ENCODE measurements at regions not wholly inside any gene's neighbourhood (a gene's known extent, or its start where the extent isn't known, plus 50 kb on each side); places are given as distances from the start of the nearest gene placed in this dataset.
"Not testable (repeated sequence)": the region's sequence is repeated elsewhere in the genome, so short reads cannot be mapped to it uniquely, and the experiment has no call there.

- no peak for DNase-seq (ENCODE audit: extremely low read depth, low read depth)
Observed at GRCh38 chr2:33706410-33706809, 107.3 kb upstream of the FAM98A start.

GRCh38 chr2:33704406-33704855, 105.3 kb upstream of the FAM98A start:
- DNase-seq (ENCODE audit: extremely low read depth, low read depth) = no peak
- TF ChIP-seq, protein P1, sequence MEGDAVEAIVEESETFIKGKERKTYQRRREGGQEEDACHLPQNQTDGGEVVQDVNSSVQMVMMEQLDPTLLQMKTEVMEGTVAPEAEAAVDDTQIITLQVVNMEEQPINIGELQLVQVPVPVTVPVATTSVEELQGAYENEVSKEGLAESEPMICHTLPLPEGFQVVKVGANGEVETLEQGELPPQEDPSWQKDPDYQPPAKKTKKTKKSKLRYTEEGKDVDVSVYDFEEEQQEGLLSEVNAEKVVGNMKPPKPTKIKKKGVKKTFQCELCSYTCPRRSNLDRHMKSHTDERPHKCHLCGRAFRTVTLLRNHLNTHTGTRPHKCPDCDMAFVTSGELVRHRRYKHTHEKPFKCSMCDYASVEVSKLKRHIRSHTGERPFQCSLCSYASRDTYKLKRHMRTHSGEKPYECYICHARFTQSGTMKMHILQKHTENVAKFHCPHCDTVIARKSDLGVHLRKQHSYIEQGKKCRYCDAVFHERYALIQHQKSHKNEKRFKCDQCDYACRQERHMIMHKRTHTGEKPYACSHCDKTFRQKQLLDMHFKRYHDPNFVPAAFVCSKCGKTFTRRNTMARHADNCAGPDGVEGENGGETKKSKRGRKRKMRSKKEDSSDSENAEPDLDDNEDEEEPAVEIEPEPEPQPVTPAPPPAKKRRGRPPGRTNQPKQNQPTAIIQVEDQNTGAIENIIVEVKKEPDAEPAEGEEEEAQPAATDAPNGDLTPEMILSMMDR (IDR thresholded peaks at IDR 0.05; ENCODE audit: low read depth, low read length) = no peak

More at GRCh38 chr2:33706410-33706809, 107.3 kb upstream of the FAM98A start:
- TF ChIP-seq, protein P1 (IDR thresholded peaks at IDR 0.05; ENCODE audit: low read depth, low read length) = no peak

DNA sequence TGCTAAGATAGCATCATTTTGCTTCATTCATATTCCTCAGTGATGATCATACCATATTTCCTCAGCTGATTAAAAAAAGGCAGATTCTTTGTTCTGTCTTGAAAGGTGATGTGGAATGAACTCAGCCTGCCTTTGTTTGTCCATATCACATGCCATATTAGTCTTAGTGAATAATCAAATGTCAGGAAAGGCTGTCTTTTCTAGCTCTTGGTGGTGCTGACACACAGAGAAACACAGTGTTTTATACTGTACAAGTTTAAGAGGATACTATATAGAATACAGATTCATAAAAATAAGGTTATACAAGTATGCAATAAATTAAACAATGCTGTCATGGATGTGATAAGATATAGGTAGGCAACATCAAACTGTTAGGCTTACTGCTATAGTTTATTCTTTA, 97.1 kb upstream of the FAM98A start:
- TF ChIP-seq, protein P1 (IDR thresholded peaks at IDR 0.05; ENCODE audit: low read depth, low read length) = no peak

GRCh38 chr2:33694904-33695303, 95.8 kb upstream of the FAM98A start:
- DNase-seq (ENCODE audit: extremely low read depth, low read depth) = no peak
- TF ChIP-seq, protein P1 (IDR thresholded peaks at IDR 0.05; ENCODE audit: low read depth, low read length) = no peak

More for the DNA sequence above, 97.1 kb upstream of the FAM98A start:
- DNase-seq (ENCODE audit: extremely low read depth, low read depth) = no peak

GRCh38 chr2:33690686-33691085, 91.6 kb upstream of the FAM98A start:
- not testable (repeated sequence) for DNase-seq (ENCODE audit: extremely low read depth, low read depth)

DNA sequence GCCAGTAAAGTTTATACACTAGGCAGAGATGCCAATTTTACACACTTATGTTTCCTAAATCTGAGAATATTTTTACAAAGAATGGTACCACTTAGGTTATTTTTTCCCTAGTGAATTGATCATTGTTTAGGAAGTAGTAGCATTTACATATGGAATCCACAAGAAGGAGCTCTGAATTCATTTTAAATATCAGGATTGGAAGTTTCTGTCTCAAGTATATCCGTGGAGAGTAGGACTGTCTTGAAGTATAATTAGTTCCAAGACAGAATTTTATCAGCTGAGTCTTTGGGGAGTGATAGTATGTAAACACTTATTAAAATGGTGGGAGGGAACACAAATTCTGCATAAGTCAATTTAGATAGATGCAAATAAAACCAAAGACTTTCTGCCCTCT, 82.3 kb upstream of the FAM98A start:
- no peak for DNase-seq (ENCODE audit: extremely low read depth, low read depth)
- TF ChIP-seq, protein P1 (IDR thresholded peaks at IDR 0.05; ENCODE audit: low read depth, low read length) = peak; percentile 9

- TF ChIP-seq, protein P1 (IDR thresholded peaks at IDR 0.05; ENCODE audit: low read depth, low read length) = no peak
- DNase-seq (ENCODE audit: extremely low read depth, low read depth) = no peak
Observed at GRCh38 chr2:33680644-33681363, 81.7 kb upstream of the FAM98A start.

DNA sequence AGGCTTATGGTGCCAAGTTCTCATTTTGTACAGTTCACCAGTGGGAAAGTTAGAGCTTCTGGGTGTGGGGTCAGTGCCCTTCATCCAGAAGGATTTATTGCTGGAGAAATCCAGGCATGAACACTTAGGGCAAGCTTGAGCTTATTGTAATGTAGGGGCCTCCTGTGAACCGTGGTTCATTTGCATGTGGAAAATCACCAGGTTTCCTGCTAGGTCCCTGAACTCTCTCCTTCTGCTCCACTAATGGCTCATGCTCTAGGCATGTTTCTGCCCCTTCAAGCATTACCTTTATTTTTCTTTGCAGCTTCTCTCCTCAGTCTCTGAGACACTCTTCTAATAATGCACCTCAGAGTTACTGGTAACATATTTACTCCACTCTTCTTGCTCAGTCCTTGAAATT, 79.3 kb upstream of the FAM98A start:
- TF ChIP-seq, protein P1 (IDR thresholded peaks at IDR 0.05; ENCODE audit: low read depth, low read length) = no peak
- no peak for DNase-seq (ENCODE audit: extremely low read depth, low read depth)
